ENCODE measurements at regions not wholly inside any gene's neighbourhood (a gene's known extent, or its start where the extent isn't known, plus 50 kb on each side); places are given as distances from the start of the nearest gene placed in this dataset.

DNA sequence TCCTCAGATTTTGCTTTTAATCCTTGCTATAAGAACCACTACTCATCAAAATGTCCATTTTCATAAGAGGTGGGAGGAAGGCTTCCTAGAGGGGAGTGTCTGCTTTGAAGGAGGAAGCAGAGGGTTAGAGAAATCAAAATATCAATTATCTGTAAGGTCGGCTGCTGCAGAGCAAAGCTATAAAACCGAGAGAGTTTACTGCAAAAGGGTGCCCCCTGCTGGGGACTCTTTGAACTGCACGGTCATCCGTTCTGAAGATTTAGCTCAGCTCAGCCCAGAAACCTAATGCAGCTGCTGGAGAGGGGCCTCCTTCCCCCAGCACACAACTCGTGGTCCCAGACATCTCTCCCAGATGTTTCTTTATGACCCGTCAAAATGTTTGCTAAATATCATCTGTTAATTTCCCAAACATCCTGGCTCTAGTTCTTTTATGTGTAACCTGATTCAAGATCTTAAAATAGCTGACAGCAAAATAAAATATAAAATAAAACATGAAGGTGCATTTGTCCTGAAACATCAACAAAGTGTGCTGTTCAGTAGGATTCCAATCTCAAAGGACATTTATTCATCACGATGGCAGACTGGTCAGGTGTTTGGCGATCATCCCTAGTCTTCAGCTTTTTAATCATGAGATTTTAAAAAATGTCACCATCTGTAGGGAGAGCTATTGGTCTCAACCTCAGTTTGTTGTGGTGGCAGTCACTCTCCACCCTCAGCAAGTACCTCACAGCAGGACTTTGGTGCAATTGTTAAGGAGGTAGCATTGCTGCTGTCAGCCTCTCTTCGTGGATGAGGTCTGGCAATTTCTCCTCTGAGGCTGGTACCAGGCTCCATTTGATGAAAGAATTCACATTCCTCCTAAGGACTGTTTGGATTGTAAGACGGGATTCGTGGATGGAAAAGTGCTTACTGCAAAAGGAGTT, 185.9 kb downstream of the MTX2 start:
- TF ChIP-seq, protein P1, sequence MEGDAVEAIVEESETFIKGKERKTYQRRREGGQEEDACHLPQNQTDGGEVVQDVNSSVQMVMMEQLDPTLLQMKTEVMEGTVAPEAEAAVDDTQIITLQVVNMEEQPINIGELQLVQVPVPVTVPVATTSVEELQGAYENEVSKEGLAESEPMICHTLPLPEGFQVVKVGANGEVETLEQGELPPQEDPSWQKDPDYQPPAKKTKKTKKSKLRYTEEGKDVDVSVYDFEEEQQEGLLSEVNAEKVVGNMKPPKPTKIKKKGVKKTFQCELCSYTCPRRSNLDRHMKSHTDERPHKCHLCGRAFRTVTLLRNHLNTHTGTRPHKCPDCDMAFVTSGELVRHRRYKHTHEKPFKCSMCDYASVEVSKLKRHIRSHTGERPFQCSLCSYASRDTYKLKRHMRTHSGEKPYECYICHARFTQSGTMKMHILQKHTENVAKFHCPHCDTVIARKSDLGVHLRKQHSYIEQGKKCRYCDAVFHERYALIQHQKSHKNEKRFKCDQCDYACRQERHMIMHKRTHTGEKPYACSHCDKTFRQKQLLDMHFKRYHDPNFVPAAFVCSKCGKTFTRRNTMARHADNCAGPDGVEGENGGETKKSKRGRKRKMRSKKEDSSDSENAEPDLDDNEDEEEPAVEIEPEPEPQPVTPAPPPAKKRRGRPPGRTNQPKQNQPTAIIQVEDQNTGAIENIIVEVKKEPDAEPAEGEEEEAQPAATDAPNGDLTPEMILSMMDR (IDR thresholded peaks at IDR 0.05 in 4 of 5, conservative IDR thresholded peaks at IDR 0.05 in 1 of 5), result peak; percentile 66 to 95 (median 82)
- TF ChIP-seq POLR2A (IDR thresholded peaks at IDR 0.05), result no peak
